H1 (cell line): ENCODE measurements at regions not wholly inside any gene's neighbourhood (a gene's known extent, or its start where the extent isn't known, plus 50 kb on each side); places are given as distances from the start of the nearest gene placed in this dataset.
A peak's percentile ranks its signal among the peaks of the same experiment; 100 is the strongest.

ENCODE experiments used
- CTCF ChIA-PET: fragments of 300-600 bp; sonication (Branson Sonifier 250); formaldehyde crosslinking; loops from one replicate; lab custom pipeline; 2021; ENCODE audit not compliant: partially characterized antibody; lab: Charles Lee
- POLR2A ChIA-PET: fragments of 300-600 bp; sonication (Branson Sonifier 250); formaldehyde crosslinking; loops from one replicate; lab custom pipeline; 2021; ENCODE audit warnings: inconsistent platforms; ENCODE audit not compliant: partially characterized antibody; lab: Charles Lee
- DNase-seq, 2 experiments: peaks; one replicate each; pipeline versions ENCODE4 v3.0.0 to v3.0.0-alpha.2; 2010 to 2022; ENCODE audit warnings: low spot score in 2 of 2, low read depth in 1 of 2, mixed read lengths in 1 of 2
- FAIRE-seq: peaks from 2 replicates; lab custom pipeline; 2011; peaks lifted over from hg19 to GRCh38; lab: Jason Lieb, UNC
- H2AFZ ChIP-seq: 2 replicates; pipeline ENCODE4 v1.8.1; 2012; ENCODE audit warnings: low read length, inconsistent platforms
- H2AK5ac ChIP-seq: 2 replicates; pipeline ENCODE4 v1.6.1; 2013; ENCODE audit warnings: low read depth, low read length
- H2BK120ac ChIP-seq: replicated peaks from 2 replicates; pipeline ENCODE3; 2013; ENCODE audit warnings: low read depth, low read length, inconsistent platforms
- H2BK12ac ChIP-seq: 2 replicates; pipeline ENCODE4 v1.6.1; 2013; ENCODE audit warnings: low read depth, low read length
- H2BK15ac ChIP-seq: 2 replicates; pipeline ENCODE4 v1.6.1; 2013; ENCODE audit warnings: low read length
- H2BK20ac ChIP-seq: 2 replicates; pipeline ENCODE4 v1.6.1; 2013; ENCODE audit warnings: low read length
- H2BK5ac ChIP-seq: 2 replicates; pipeline ENCODE4 v1.6.1; 2013; ENCODE audit warnings: low read depth, low read length
- H3K14ac ChIP-seq: 2 replicates; pipeline ENCODE4 v1.6.1; 2013; ENCODE audit warnings: inconsistent platforms; ENCODE audit not compliant: insufficient read length
- H3K18ac ChIP-seq: 2 replicates; pipeline ENCODE4 v1.6.1; 2013; ENCODE audit warnings: low read length; ENCODE audit errors: extremely low read depth
- H3K23ac ChIP-seq: 2 replicates; pipeline ENCODE4 v1.6.1; 2013; ENCODE audit warnings: inconsistent platforms; ENCODE audit not compliant: insufficient read length
- H3K23me2 ChIP-seq: 2 replicates; pipeline ENCODE4 v1.6.1; 2013; ENCODE audit warnings: low read depth, low read length
- H3K27ac ChIP-seq: 2 replicates; pipeline ENCODE4 v1.6.1; 2011; ENCODE audit warnings: low read depth, low read length, inconsistent platforms
- H3K27me3 ChIP-seq, 4 experiments: replicated peaks in 1 of 4; 1 replicate in 1 of 4; 2 replicates in 3 of 4; pipeline versions ENCODE4 v1.6.1 to v1.8.1; 2011 to 2013; ENCODE audit warnings: low read length in 3 of 4, mild to moderate bottlenecking in 3 of 4, inconsistent platforms in 2 of 4, mixed read lengths in 2 of 4, moderate library complexity in 1 of 4; ENCODE audit not compliant: control insufficient read depth in 3 of 4, insufficient read depth in 3 of 4; ENCODE audit errors: extremely low read depth in 1 of 4
- H3K36me3 ChIP-seq, 4 experiments: 2 replicates each; pipeline versions ENCODE4 v1.6.1 to v1.8.1; 2011 to 2013; ENCODE audit warnings: mild to moderate bottlenecking in 4 of 4, low read length in 3 of 4, moderate library complexity in 2 of 4, control low read depth in 1 of 4, inconsistent platforms in 1 of 4; ENCODE audit not compliant: insufficient read depth in 4 of 4, control insufficient read depth in 2 of 4
- H3K4ac ChIP-seq: replicated peaks from 2 replicates; pipeline ENCODE3; 2013; ENCODE audit warnings: low read length, low read depth, mixed read lengths, inconsistent platforms; ENCODE audit not compliant: insufficient read length
- H3K4me1 ChIP-seq, 4 experiments: replicated peaks in 1 of 4; 1 replicate in 1 of 4; 2 replicates in 3 of 4; pipeline versions ENCODE4 v1.6.1 to v1.8.1; 2011 to 2013; ENCODE audit warnings: low read length in 3 of 4, inconsistent platforms in 2 of 4, mixed read lengths in 1 of 4; ENCODE audit not compliant: insufficient read depth in 4 of 4, control insufficient read depth in 3 of 4
- H3K4me2 ChIP-seq, 2 experiments: 2 replicates each; pipeline versions ENCODE4 v1.6.1 to v1.8.1; 2011 to 2013; ENCODE audit warnings: low read depth in 2 of 2, low read length in 2 of 2, control low read depth in 1 of 2, inconsistent platforms in 1 of 2, mild to moderate bottlenecking in 1 of 2; ENCODE audit not compliant: insufficient read depth in 1 of 2
- H3K4me3 ChIP-seq, 4 experiments: fragments of 200-600, 300-600 bp in 1 of 4; sonication (generic), shearing (Covaris generic), sonication (Bioruptor Twin) in 1 of 4; 2 replicates each; pipeline versions ENCODE4 v1.5.1 to v1.8.1; 2011 to 2016; ENCODE audit warnings: low read length in 4 of 4, low read depth in 3 of 4, control low read depth in 2 of 4, inconsistent platforms in 2 of 4, mild to moderate bottlenecking in 2 of 4, mixed read lengths in 1 of 4, moderate library complexity in 1 of 4; ENCODE audit not compliant: insufficient read depth in 2 of 4; ENCODE audit errors: extremely low read depth in 1 of 4
- H3K56ac ChIP-seq: replicated peaks from 2 replicates; pipeline ENCODE3; 2013; ENCODE audit warnings: low read depth, mild to moderate bottlenecking, mixed read lengths, low read length, inconsistent platforms; ENCODE audit not compliant: insufficient read length
- H3K79me1 ChIP-seq: 2 replicates; pipeline ENCODE4 v1.6.1; 2013; ENCODE audit warnings: low read depth, low read length, control low read depth
- H3K79me2 ChIP-seq, 2 experiments: 2 replicates each; pipeline versions ENCODE4 v1.6.1 to v1.8.1; 2012 to 2013; ENCODE audit warnings: low read length in 2 of 2, mild to moderate bottlenecking in 2 of 2, inconsistent platforms in 1 of 2; ENCODE audit not compliant: insufficient read depth in 2 of 2, control insufficient read depth in 1 of 2
- H3K9ac ChIP-seq, 4 experiments: replicated peaks in 1 of 4; 1 replicate in 1 of 4; 2 replicates in 3 of 4; pipeline versions ENCODE4 v1.6.1 to v1.8.1; 2011 to 2013; ENCODE audit warnings: low read depth in 3 of 4, low read length in 3 of 4, control low read depth in 2 of 4, mild to moderate bottlenecking in 2 of 4, moderate library complexity in 2 of 4, inconsistent platforms in 1 of 4; ENCODE audit errors: extremely low read depth in 1 of 4
- H3K9me3 ChIP-seq, 2 experiments: 2 replicates each; pipeline versions ENCODE4 v1.6.1 to v1.8.1; 2012 to 2013; ENCODE audit warnings: mild to moderate bottlenecking in 2 of 2, moderate library complexity in 2 of 2, control low read depth in 1 of 2, inconsistent platforms in 1 of 2, low read depth in 1 of 2, low read length in 1 of 2, mixed read lengths in 1 of 2; ENCODE audit not compliant: insufficient read depth in 2 of 2
- H4K20me1 ChIP-seq, 2 experiments: replicated peaks in 1 of 2; 2 replicates each; pipeline versions ENCODE3 to v1.8.1; 2011 to 2013; ENCODE audit warnings: inconsistent platforms in 2 of 2, low read length in 2 of 2, mild to moderate bottlenecking in 1 of 2; ENCODE audit not compliant: insufficient read depth in 2 of 2, control insufficient read depth in 1 of 2
- H4K5ac ChIP-seq: 2 replicates; pipeline ENCODE4 v1.6.1; 2013; ENCODE audit warnings: low read length, low read depth, mixed read lengths, inconsistent platforms; ENCODE audit not compliant: insufficient read length
- H4K8ac ChIP-seq: 2 replicates; pipeline ENCODE4 v1.8.0; 2013; ENCODE audit warnings: mild to moderate bottlenecking, moderate library complexity, low read length, inconsistent platforms; ENCODE audit not compliant: insufficient read depth; ENCODE audit errors: extremely low read depth
- H4K91ac ChIP-seq: replicated peaks from 2 replicates; pipeline ENCODE3; 2013; ENCODE audit warnings: low read length, mixed read lengths, inconsistent platforms; ENCODE audit not compliant: insufficient read length
- BACH1 ChIP-seq: IDR thresholded peaks from 2 replicates; pipeline ENCODE4 v1.6.1; 2012; ENCODE audit warnings: low read length, improper control_type of control experiment
- BCL11A ChIP-seq, 2 experiments: IDR thresholded peaks; one replicate each; pipeline ENCODE4 v1.6.1; 2011; ENCODE audit warnings: low read depth in 2 of 2, low read length in 2 of 2, mild to moderate bottlenecking in 2 of 2
- CEBPB ChIP-seq: IDR thresholded peaks from 2 replicates; pipeline ENCODE4 v1.6.1; 2012; ENCODE audit warnings: low read depth, low read length
- CHD1 ChIP-seq: IDR thresholded peaks from 2 replicates; pipeline ENCODE4 v1.6.1; 2012; ENCODE audit warnings: low read depth, low read length, improper control_type of control experiment
- MAX ChIP-seq: IDR thresholded peaks from 2 replicates; pipeline ENCODE4 v1.6.1; 2012; ENCODE audit warnings: inconsistent platforms
- NANOG ChIP-seq: IDR thresholded peaks from 2 replicates; pipeline ENCODE4 v1.6.1; 2011; ENCODE audit warnings: low read length, low read depth, mild to moderate bottlenecking, inconsistent platforms; ENCODE audit not compliant: insufficient read depth, poor library complexity, severe bottlenecking
- POLR2A ChIP-seq, 2 experiments: IDR thresholded peaks; 1 replicate in 1 of 2; 2 replicates in 1 of 2; pipeline ENCODE4 v1.6.1; 2011; ENCODE audit warnings: low read depth in 2 of 2, low read length in 2 of 2, mild to moderate bottlenecking in 2 of 2; ENCODE audit errors: control extremely low read depth in 1 of 2
- RFX5 ChIP-seq: IDR thresholded peaks from 2 replicates; pipeline ENCODE4 v1.6.1; 2011; ENCODE audit warnings: low read depth, low read length, improper control_type of control experiment, borderline replicate concordance
- SAP30 ChIP-seq: fragments of 300-600 bp; sonication (generic); IDR thresholded peaks from 2 replicates; pipeline ENCODE4 v1.7.1; 2012; ENCODE audit warnings: low read length, moderate library complexity, mild to moderate bottlenecking, inconsistent platforms; ENCODE audit not compliant: insufficient read depth, insufficient replicate concordance
- SUZ12 ChIP-seq: fragments of 200-600 bp; sonication (generic); IDR thresholded peaks from 2 replicates; pipeline ENCODE4 v1.6.1; 2012; ENCODE audit warnings: mild to moderate bottlenecking, inconsistent platforms, low read length, moderate library complexity, mixed read lengths
- TBP ChIP-seq: IDR thresholded peaks from 2 replicates; pipeline ENCODE4 v1.6.1; 2011; ENCODE audit warnings: low read depth, low read length, improper control_type of control experiment
- WGBS, 2 experiments: shearing (Covaris generic) in 1 of 2; methylation state at CpG; one replicate each; pipeline versions ENCODE4 v1.1.6 to v1.1.7; 2013 to 2015; ENCODE audit warnings: low lambda C conversion rate in 2 of 2, mixed read lengths in 2 of 2, inconsistent platforms in 1 of 2, low coverage in 1 of 2, missing lambda C conversion rate in 1 of 2; ENCODE audit not compliant: insufficient replicate concordance in 2 of 2, insufficient coverage in 1 of 2, insufficient read length in 1 of 2; ENCODE audit errors: extremely low coverage in 1 of 2, missing lambda C conversion rate in 1 of 2; 5-methylcytosine and 5-hydroxymethylcytosine counted together
- TF ChIP-seq, protein P1 (sequence below): IDR thresholded peaks from 2 replicates; pipeline ENCODE4 v1.6.1; 2011; ENCODE audit warnings: low read length, improper control_type of control experiment

DNA sequence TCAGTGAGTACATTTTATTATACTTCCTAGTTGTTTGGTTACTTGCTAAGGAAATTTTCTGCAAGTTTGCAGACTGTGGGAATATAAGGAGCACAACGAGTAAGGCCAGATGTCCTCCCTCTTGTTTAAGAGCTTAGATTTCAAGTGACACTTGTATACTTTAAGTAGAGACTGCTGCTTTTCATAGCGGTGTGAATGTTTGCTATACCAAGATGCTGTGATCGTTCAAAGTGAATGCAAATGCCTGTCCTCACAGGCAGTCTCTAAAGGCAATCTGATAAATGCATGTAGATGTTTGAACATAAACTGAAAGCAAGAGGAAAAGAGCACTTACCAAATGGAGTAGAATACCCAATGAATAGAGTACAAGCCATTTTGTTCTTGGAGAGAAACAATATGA lies 226.4 kb downstream of the NRIP1 start:
- H2AK5ac ChIP-seq, result no peak overlapping the region
- 86% methylated on average over 3 of the region's 3 CpGs; no CpG with 5 or more reads in 1 of the 2 experiments for WGBS, 2 experiments
- no peaks in the 10 kb centered on the region for H3K79me1 ChIP-seq
- POLR2A ChIA-PET, result no interaction called here
- H3K27me3 ChIP-seq, result no peaks in the 10 kb centered on the region
- no peak overlapping the region for H3K4ac ChIP-seq
- no peaks in the 10 kb centered on the region; a peak in 1 of 7 replicates for H3K4me1 ChIP-seq
- no peak overlapping the region; the same call in 1 of the 2 replicates for H3K18ac ChIP-seq
- H4K20me1 ChIP-seq, result no peaks in the 10 kb centered on the region
- no peak overlapping the region for H4K8ac ChIP-seq
- no peak overlapping the region for H3K4me2 ChIP-seq
- no peaks in the 10 kb centered on the region for H3K36me3 ChIP-seq
- no peak overlapping the region for H3K23ac ChIP-seq
- H4K5ac ChIP-seq, result no peak overlapping the region
- no peak overlapping the region for H2BK12ac ChIP-seq
- H3K56ac ChIP-seq, result no peak overlapping the region
- H3K14ac ChIP-seq, result no peak overlapping the region
- no peak overlapping the region for H3K27ac ChIP-seq
- H2BK15ac ChIP-seq, result no peak overlapping the region
- no peaks in the 10 kb centered on the region for H3K23me2 ChIP-seq
- H3K9ac ChIP-seq, result no peak overlapping the region
- no peaks in the 10 kb centered on the region for H3K79me2 ChIP-seq
- H2BK120ac ChIP-seq, result no peak overlapping the region
- FAIRE-seq, result no peak
- no peak overlapping the region for H3K4me3 ChIP-seq
- no peak overlapping the region for H4K91ac ChIP-seq
- H3K9me3 ChIP-seq, result peaks cover 0 to 10% of the 10 kb centered on the region in 2 experiments; a peak in 1 of 4 replicates
- no peak overlapping the region for H2BK5ac ChIP-seq
- DNase-seq, result no peak
- peak overlapping the region; percentile 35; the same call in 1 of the 2 replicates for H2AFZ ChIP-seq
- CTCF ChIA-PET, result no interaction called here
- no peak overlapping the region for H2BK20ac ChIP-seq
- no peak for TF ChIP-seq MAX
- no peak for TF ChIP-seq NANOG
- TF ChIP-seq, protein P1, sequence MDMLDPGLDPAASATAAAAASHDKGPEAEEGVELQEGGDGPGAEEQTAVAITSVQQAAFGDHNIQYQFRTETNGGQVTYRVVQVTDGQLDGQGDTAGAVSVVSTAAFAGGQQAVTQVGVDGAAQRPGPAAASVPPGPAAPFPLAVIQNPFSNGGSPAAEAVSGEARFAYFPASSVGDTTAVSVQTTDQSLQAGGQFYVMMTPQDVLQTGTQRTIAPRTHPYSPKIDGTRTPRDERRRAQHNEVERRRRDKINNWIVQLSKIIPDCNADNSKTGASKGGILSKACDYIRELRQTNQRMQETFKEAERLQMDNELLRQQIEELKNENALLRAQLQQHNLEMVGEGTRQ, result no peak
- TF ChIP-seq SAP30, result no peak
- TF ChIP-seq BCL11A (IDR thresholded peaks at IDR 0.05; ENCODE audit: low read depth in 2 of 2, low read length in 2 of 2), result no peak
- TF ChIP-seq TBP, result no peak
- no peak for TF ChIP-seq CHD1
- TF ChIP-seq CEBPB, result no peak
- no peak for TF ChIP-seq RFX5
- no peak for TF ChIP-seq BACH1
- no peak for TF ChIP-seq SUZ12
- TF ChIP-seq POLR2A (IDR thresholded peaks at IDR 0.05; ENCODE audit: control extremely low read depth in 1 of 2, low read depth in 2 of 2, low read length in 2 of 2), result no peak
